ENCODE measurements at regions not wholly inside any gene's neighbourhood (a gene's known extent, or its start where the extent isn't known, plus 50 kb on each side); places are given as distances from the start of the nearest gene placed in this dataset.

DNA sequence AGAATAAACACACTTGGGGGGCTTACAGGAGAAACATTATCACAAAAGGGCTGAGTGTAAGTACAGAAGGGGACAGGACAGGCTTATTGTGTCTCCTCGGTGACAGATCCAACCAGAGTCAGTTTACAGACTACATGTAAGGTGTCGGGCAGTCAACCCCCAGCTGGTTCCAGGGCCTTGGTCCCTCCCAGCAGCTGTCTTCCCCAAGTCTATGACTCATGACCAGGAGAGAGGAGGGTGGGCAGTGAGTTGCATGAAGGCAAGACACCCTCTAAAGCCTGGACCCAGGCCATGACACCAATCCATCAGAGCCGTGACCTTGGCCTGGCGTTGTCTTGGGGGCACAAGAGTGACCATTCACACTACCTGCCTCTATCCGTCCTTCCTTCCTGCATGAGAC lies 276.2 kb upstream of the CCL2 start (continued):
- TF ChIP-seq ZNF282 (IDR thresholded peaks at IDR 0.05; ENCODE audit: partially characterized antibody), result no peak
- TF ChIP-seq JDP2 (CRISPR knock-in tag; IDR thresholded peaks at IDR 0.05; ENCODE audit: borderline replicate concordance), result no peak
- no peak for TF ChIP-seq PHF20 (CRISPR knock-in tag; IDR thresholded peaks at IDR 0.05)

DNA sequence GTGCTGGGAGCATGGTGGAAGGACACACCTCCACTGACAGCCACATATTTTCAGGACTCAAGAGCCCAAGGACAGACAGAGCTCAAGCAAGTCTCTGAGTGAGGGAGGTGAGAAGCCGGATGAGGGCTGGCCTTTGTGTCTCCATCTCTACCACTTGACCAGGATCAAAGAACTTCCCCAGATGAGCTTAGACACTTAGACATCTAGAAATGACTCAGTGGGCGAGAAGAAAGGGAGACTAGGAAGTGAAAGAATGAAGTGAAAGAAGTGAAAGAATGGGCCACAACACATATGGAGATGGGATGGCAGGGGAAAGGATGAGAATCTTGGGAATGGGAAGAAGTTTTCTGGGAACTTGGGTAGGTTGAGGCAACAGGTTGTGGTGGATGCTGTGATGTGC lies 274.9 kb upstream of the CCL2 start:
- Histone ChIP-seq H2AFZ (ENCODE audit: low read length) (no peak overlapping the region), H3K4me2 (ENCODE audit: low read depth, low read length) (no peak overlapping the region), H3K27me3 (ENCODE audit: control insufficient read depth in 1 of 2, insufficient read depth in 2 of 2, low read length in 2 of 2) (no peaks in the 10 kb centered on the region), H3K9me3 (ENCODE audit: low read length) (no peaks in the 10 kb centered on the region; the same call in 1 of the 2 replicates), H4K20me1 (ENCODE audit: insufficient read depth, low read length) (no peaks in the 10 kb centered on the region), H3K79me2 (ENCODE audit: insufficient read depth, low read length) (no peaks in the 10 kb centered on the region), H3K27ac (ENCODE audit: extremely low read length, insufficient read depth, low read length) (no peak overlapping the region), H3K4me1 (ENCODE audit: insufficient read depth, low read length) (no peaks in the 10 kb centered on the region), H3K36me3 (replicated peaks in 1 of 2; ENCODE audit: control insufficient read depth in 1 of 2, insufficient read depth in 2 of 2, low read length in 2 of 2) (no peaks in the 10 kb centered on the region), H3K9ac (ENCODE audit: insufficient read depth, low read depth, low read length) (no peak overlapping the region), H3K4me3 (replicated peaks in 1 of 3; ENCODE audit: insufficient read depth in 1 of 3, low read depth in 2 of 3, low read length in 3 of 3) (no peak overlapping the region)
- ATAC-seq, result no peak
- in situ Hi-C loops (cut with HindIII; ENCODE audit: extremely low pct_ligation_motif_present, low pct_unique_long_range_greater_than_20kb), result no loop called here
- WGBS (ENCODE audit: low lambda C conversion rate), result 2% methylated on average over 2 of the region's 2 CpGs
- no peak for FAIRE-seq
- ChIA-PET CTCF (ENCODE audit: low intra/inter-chr PET ratio, low total read pairs) (no interaction called here), POLR2A (no interaction called here)
- DNase-seq (ENCODE audit: low spot score), result no peak
- no peak for TF ChIP-seq ATF7-NPFF (CRISPR knock-in tag; IDR thresholded peaks at IDR 0.05; ENCODE audit: low read depth)
- no peak for TF ChIP-seq AKAP8 (CRISPR knock-in tag; IDR thresholded peaks at IDR 0.05)
- no peak for TF ChIP-seq DMAP1 (CRISPR knock-in tag; IDR thresholded peaks at IDR 0.05)
- TF ChIP-seq IKZF1 (IDR thresholded peaks at IDR 0.05), result no peak
- no peak for TF ChIP-seq REL (CRISPR knock-in tag; conservative IDR thresholded peaks at IDR 0.05)
- TF ChIP-seq KDM6A (CRISPR knock-in tag; IDR thresholded peaks at IDR 0.05; ENCODE audit: low read depth), result no peak
- TF ChIP-seq SNAPC5 (CRISPR knock-in tag; IDR thresholded peaks at IDR 0.05; ENCODE audit: borderline replicate concordance), result no peak
- no peak for TF ChIP-seq ARID2 (CRISPR knock-in tag; IDR thresholded peaks at IDR 0.05; ENCODE audit: borderline replicate concordance)
- TF ChIP-seq ZNF30 (CRISPR knock-in tag; IDR thresholded peaks at IDR 0.05), result no peak
- no TSS peak for BruUV-seq (replicated peaks)
- intact Hi-C loops (cut with micrococcal nuclease; ENCODE audit: unreplicated experiment), result no loop called here

Data from HepG2 (cell line).